Prostate gland (tissue), 2 donors: ENCODE measurements at regions not wholly inside any gene's neighbourhood (a gene's known extent, or its start where the extent isn't known, plus 50 kb on each side); places are given as distances from the start of the nearest gene placed in this dataset.

Source experiments
- CTCF ChIP-seq, 4 experiments: fragments of 200-600 bp in 2 of 4; fragments of 450-650 bp in 2 of 4; sonication (generic) in 2 of 4; IDR thresholded peaks; 1 replicate in 3 of 4; 2 replicates in 1 of 4; pipeline ENCODE4 v1.5.1; 2016 to 2019; ENCODE audit warnings: antibody characterized with exemption in 4 of 4, mild to moderate bottlenecking in 2 of 4, moderate library complexity in 2 of 4
- POLR2A ChIP-seq: fragments of 450-650 bp; IDR thresholded peaks from one replicate; pipeline ENCODE4 v1.6.1; 2016; ENCODE audit warnings: antibody characterized with exemption, mild to moderate bottlenecking
- POLR2AphosphoS5 ChIP-seq: sonication (generic); formaldehyde crosslinking; IDR thresholded peaks from one replicate; pipeline ENCODE4 v1.6.1; 2017; ENCODE audit warnings: antibody characterized with exemption

- TF ChIP-seq CTCF (IDR thresholded peaks at IDR 0.05) (no peak), POLR2A (no peak), POLR2AphosphoS5 (no peak)
Measured at GRCh38 chr14:76673261-76673660, 88.0 kb upstream of the VASH1 start.
